Mucosa of descending colon (tissue), 3 donors: ENCODE measurements at regions not wholly inside any gene's neighbourhood (a gene's known extent, or its start where the extent isn't known, plus 50 kb on each side); places are given as distances from the start of the nearest gene placed in this dataset.

Experiments
- ATAC-seq: fragments of 200-7000 bp; cut with Tn5 transposase; one replicate; pipeline ENCODE4 v1.9.1; 2020; ENCODE audit warnings: mild to moderate bottlenecking, moderate library complexity
- DNase-seq, 3 donors: peaks; one replicate each; pipeline ENCODE4 v3.0.0-alpha.2; 2020
- H3K36me3 ChIP-seq: fragments of 200-600 bp; one replicate; pipeline ENCODE4 v1.8.0; 2021; ENCODE audit warnings: low read depth, mild to moderate bottlenecking
- H3K4me1 ChIP-seq: fragments of 200-600 bp; one replicate; pipeline ENCODE4 v1.8.0; 2021; ENCODE audit warnings: low read depth, mild to moderate bottlenecking
- H3K4me3 ChIP-seq: fragments of 200-600 bp; one replicate; pipeline ENCODE4 v1.8.0; 2021; ENCODE audit warnings: mild to moderate bottlenecking
- H3K9me3 ChIP-seq: fragments of 200-600 bp; one replicate; pipeline ENCODE4 v1.8.0; 2021; ENCODE audit warnings: mild to moderate bottlenecking
- CTCF ChIP-seq: fragments of 200-600 bp; IDR thresholded peaks from one replicate; pipeline ENCODE4 v1.8.0; 2022; ENCODE audit warnings: antibody characterized with exemption, mild to moderate bottlenecking
- intact Hi-C, 2 donors: fragments of 100-400 bp; cut with DNase I in 1 of 2; cut with micrococcal nuclease in 1 of 2; formaldehyde crosslinking; loops; one replicate each; pipeline versions ENCODE4 v1.11.0 to v1.11.1; 2022; cut with DNase I, micrococcal nuclease
- donor health status: DM: no; HTN: no; CAD: no; lungs with moderate emphysema.
- donor health status: DM: no; HTN: no; CAD: no.
- donor health status: DM: no; HTN: yes; CAD: no.

- Histone ChIP-seq H3K9me3 (no peaks in the 10 kb centered on the region), H3K4me1 (no peaks in the 10 kb centered on the region), H3K4me3 (no peak overlapping the region), H3K36me3 (no peaks in the 10 kb centered on the region)
- TF ChIP-seq CTCF = no peak
- ATAC-seq (peak; percentile 24), DNase-seq (no peak)
- intact Hi-C loops = no loop called here
Observed at GRCh38 chr12:41709463-41710285, 435.0 kb downstream of the GXYLT1 start.

- Histone ChIP-seq H3K4me3 (no peak overlapping the region), H3K36me3 (no peaks in the 10 kb centered on the region), H3K9me3 (no peaks in the 10 kb centered on the region), H3K4me1 (no peaks in the 10 kb centered on the region)
- intact Hi-C loops = no loop called here
- ATAC-seq = no peak
- TF ChIP-seq CTCF = no peak
- no peak for DNase-seq
Observed at GRCh38 chr12:41709012-41709411, 435.7 kb downstream of the GXYLT1 start.

- H3K4me1 ChIP-seq = no peaks in the 10 kb centered on the region
- H3K4me3 ChIP-seq = no peak overlapping the region
- DNase-seq = no peak
- no peaks in the 10 kb centered on the region for H3K36me3 ChIP-seq
- H3K9me3 ChIP-seq = no peaks in the 10 kb centered on the region
- TF ChIP-seq CTCF = no peak
- intact Hi-C loops = no loop called here
- no peak for ATAC-seq
Observed at GRCh38 chr12:41706376-41706775, 438.3 kb downstream of the GXYLT1 start.

GRCh38 chr12:41701943-41702601 lies 442.6 kb downstream of the GXYLT1 start:
- no peak for DNase-seq
- TF ChIP-seq CTCF = no peak
- Histone ChIP-seq H3K9me3 (no peaks in the 10 kb centered on the region), H3K4me1 (no peaks in the 10 kb centered on the region), H3K4me3 (no peak overlapping the region), H3K36me3 (no peaks in the 10 kb centered on the region)
- intact Hi-C loops = no loop called here
- ATAC-seq = no peak

- DNase-seq (no peak), ATAC-seq (no peak)
- Histone ChIP-seq H3K36me3 (no peaks in the 10 kb centered on the region), H3K9me3 (no peaks in the 10 kb centered on the region), H3K4me3 (no peak overlapping the region), H3K4me1 (no peaks in the 10 kb centered on the region)
- intact Hi-C loops = no loop called here
- no peak for TF ChIP-seq CTCF
Observed at GRCh38 chr12:41700940-41701339, 443.7 kb downstream of the GXYLT1 start.
